ENCODE measurements at regions not wholly inside any gene's neighbourhood (a gene's known extent, or its start where the extent isn't known, plus 50 kb on each side); places are given as distances from the start of the nearest gene placed in this dataset.

DNA sequence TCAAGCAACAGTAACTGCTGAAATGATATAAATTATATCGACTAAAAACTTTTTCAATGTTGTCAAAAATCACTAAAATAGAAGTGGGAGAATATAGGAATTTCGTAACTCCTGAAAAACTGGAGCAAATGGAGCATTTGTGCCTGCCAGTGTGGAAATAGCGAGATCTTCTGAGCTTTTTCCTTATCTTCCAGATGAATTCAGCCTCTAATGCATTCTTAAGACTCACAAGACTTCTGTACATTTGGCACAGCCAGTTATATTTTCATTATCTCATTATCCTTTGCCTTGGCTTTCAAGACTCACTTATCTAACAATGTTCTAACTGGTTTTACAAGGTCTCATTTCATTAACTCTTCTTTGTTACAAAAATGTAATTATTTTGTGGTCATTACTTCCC lies 252.4 kb downstream of the GXYLT1 start:
- no peak for DNase-seq (ENCODE audit: low read depth)

DNA sequence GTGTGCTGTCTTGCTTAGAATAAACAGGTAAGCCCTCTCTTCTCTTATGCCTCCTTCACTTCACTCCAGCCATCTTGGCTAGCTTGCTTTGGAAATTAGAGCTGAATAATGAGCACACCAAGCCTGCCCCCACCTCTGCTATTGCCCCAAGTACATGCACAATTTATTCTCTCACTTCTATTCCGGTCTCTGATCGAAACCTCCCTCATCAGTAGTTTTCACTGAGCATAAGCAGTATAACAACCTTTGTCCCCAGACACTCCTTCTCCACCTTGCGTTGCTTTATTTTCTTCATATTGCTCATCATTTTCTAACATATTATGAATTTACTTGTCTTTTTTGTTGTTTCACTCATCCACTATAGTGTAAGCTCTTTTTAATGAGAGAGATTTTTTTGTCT lies 253.4 kb downstream of the GXYLT1 start:
- no peak for DNase-seq (ENCODE audit: low read depth)

DNA sequence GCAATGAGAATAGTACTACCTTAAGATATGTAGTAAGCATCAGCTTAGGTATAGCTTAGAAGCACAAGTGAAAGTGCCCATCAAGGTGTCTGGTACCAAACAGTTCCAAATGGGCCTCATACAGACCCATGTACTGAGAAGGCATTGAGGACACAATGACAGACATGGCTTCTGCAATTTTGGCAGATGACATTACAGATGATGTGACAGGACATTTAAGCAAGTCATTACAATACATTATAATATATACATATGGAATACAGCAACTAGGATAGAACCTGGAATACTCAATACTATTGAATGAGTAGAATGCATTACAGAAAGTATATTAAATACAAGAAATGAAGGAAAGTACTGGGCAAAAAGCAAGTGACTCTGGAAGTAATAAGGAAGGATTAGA lies 256.4 kb downstream of the GXYLT1 start:
- DNase-seq (ENCODE audit: low read depth), result no peak

DNA sequence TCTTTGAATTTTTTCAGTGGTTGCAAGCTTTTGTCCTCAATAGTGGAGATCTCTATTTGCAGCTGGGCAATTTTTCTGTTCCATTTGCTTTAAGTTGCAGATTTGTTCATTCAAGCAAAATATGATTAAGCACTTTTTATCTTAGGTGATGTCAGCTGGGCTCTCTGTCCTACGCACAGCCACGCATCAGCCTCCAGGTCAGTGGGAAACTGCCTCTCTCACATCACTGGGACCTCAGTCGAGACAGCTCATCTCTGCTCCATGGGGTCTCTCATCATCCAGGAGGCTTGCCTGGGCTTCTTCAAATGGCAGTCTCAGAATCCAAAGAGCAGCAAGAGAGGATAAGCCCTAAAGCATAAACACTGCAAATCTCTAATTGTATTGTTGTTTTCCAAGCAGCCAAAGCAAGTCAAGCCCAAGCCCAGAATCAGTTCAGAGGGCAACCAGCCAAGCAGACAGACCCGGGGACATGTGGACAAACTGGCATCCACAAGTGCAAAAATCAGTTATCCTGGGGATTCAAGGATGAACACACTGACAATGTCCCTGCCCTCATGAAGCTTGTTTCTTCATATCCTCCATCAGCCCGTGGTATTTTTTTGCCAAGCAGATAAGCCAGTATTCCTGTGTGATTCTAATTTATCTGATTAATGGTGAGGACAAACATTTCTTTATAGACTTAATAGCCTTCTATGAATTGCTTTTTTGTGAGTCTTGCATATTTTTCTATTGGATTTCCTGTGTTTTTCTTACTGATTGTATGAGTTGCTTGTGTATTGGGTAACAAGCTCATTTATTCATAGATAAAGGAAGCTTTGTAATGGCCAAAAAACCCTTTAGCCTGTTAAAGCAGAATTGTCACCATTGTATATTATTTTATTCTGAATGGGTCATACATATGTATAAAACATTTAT lies 262.5 kb downstream of the GXYLT1 start:
- DNase-seq (ENCODE audit: low read depth), result no peak

DNA sequence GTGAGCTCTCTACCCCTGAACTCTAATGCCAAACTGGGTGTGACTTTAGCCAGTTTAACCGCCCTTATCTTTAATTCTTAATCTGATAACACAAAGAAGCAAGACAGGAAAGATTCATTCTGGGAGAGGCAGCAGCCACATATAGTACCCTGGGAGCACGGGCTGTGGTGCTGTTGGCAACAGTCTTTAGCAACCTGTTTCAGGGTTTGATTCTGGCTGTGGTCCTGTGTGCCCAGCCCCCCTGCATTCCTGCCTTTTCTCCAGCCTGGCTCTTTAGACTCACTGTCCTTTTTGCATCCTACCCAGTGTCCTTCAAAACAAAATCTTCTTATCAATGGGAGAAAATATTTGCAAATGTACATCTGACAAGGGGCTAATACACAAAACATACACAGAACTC lies 275.2 kb downstream of the GXYLT1 start:
- DNase-seq (ENCODE audit: low read depth), result no peak

DNA sequence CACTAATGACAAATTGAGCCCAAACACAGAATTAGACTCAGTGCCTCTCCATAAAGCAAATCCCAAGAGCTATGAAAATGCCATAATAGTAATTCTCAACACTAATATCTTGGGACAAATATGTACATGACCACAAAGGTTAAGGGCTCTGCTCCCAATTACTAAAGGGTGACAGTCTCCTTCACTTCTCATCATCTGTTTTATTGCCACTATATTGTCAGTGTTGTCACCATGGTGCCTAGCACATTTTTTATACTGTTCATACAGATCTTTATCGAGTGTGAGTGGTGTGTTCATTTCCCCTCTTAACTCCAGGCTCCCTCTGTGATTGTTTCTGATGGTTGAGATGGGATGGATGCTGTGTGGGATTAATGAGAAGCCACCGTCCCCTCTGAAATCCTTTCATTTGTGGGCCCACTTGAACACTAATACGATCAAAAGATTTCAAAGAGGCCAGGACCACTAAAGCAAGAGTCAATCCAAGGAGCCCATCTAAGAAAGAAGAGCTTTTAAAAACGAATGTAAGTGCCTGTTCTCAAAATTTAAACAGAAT lies 277.7 kb downstream of the GXYLT1 start:
- DNase-seq (ENCODE audit: low read depth), result no peak

DNA sequence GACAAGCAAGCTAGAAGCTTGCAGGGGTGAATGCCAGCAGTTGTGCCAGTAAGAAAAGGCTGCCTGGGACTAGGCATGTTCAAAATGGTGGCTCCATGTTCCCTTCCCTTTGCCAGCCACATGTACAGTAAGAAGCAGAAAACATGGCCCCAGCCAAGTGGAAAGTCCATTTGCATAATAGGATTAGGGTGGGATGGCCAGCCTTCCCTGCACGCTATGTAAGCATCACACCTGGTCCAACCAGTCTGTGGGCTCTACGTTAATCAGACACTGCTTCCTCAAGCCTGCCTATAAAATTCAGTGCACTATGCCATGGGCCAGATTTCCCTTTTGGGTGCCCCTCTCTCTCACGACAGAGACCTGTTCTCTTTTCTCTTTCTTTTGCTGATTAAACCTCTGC lies 288.4 kb downstream of the GXYLT1 start:
- no peak for DNase-seq (ENCODE audit: low read depth)

DNA sequence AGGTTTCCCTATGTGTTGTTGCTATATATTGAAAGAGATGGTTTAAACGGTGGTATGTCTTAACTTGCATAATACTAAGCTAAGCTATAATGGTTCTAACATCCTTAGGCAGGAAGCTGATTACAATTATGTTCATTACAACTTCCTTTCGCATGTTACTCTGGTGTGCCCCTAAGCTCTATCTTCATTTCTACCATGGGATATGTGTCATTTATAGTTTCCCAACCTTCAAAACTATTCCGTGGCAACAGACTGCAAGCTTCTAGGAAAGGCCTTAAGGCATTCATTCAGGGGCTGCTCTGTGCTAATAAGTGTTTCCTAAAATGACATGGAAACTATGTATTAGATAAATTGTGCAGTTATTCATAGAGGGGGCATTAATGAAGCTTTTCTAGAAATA lies 294.6 kb downstream of the GXYLT1 start:
- DNase-seq (ENCODE audit: low read depth), result no peak

DNA sequence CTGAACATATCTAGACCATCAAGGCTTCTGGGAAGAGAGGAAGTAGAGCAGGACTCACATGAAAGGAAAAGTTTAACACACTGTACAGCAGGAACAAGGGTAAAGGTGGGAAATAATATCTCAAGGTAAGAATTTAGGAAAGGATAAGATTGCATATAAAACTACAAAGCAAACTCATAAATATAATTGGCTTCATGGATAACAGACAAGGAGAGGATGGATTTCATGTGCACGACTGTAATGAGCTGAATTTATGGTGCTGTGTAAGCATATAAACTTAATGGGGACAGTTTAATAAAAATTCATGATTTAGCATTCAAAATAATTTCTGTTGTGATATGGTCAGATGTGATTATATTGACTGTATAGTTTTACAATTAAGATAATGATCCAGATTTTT lies 298.0 kb downstream of the GXYLT1 start:
- no peak for DNase-seq (ENCODE audit: low read depth)

DNA sequence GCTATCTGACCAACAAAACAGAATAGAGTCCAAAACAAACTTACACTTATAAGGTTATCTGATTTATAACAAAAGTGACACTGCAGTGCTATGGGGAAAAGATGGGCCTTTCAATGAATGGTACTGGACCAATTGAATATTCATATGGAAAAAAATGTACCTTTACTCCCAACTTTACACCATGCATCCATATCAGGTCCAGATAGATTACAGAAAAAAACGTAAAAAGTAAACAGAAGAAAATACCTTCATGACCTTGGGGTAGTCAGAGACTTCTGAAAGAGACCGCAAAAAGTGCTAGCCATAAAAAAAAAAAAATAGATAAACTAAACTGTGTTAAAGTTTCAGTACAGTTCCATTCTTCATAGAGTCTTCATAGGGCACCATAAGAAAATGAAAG lies 308.3 kb downstream of the GXYLT1 start:
- DNase-seq (ENCODE audit: low read depth), result no peak

DNA sequence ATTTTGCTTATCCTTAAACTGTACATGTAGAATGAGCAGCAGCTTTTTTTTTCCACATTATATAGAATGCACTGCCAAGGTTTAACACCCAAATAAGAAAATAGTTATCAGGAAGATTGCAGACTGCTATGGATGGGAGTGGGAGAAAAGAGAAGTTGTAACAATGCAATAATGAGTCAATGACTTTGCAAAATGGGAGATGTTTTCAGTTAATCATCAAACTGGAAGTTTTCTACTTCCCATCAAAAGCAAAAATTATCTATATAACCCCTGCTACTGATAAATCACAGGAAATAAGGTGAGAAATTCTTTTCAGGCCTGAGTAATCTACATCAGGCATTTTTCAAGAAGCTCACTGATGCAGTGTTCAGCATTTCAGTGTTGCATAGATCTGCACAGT lies 309.1 kb downstream of the GXYLT1 start:
- DNase-seq (ENCODE audit: low read depth), result no peak

DNA sequence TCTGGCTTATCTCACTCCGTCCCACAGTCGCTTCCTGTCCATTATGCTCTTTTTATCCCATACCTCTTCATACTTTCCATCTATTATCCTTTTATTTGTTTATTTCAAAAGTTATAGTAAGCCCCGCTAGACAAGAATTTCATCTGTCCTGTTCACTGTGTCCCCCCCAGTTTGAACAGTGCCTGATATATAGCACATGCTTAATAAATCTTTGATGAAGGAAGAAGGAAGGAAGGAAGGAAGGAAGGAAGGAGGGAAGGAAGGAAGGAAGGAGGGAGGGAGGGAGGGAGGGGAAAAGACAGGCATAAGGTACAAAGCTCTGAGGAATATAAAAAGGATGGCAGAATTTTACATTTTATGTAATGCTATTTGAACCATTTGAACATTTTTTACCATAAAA lies 324.7 kb downstream of the GXYLT1 start:
- no peak for DNase-seq (ENCODE audit: low read depth)

DNA sequence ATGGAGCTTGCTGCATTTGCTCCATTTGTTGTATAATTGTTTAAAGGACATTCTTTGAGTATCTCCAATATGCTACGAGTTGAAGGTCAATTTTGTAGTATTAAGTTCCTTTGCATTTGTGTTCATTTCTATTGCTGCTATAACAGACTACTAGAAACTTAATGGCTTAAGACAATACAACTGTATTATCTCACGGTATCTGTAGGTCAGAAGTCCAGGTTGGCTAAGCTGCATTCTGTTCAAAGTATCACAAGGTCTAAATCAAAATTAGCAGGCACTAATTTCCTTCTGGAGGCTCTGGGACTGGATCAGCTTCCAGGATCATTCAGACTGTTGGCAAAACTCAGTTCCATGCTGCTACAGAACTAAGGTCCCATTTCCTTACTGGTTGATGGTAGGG lies 340.6 kb downstream of the GXYLT1 start:
- DNase-seq (ENCODE audit: low read depth), result no peak

DNA sequence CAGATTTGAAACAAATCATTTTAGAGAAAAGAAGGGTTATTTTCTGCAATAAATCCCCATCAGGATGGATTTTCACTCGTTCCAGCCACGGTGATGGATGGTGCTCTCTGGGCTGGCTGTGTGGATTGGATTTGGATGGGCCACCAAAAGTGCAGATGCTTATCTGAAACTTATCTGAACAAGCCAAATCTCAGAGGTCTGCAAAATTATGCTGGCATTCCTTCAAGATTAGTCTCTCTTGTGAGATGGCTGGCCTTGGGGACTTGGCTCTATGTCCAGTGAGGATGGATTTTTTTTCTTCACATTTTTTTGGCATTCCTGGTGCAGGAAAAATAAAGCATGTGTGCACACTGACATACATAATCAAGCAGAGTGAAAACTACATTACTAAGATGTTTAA lies 341.9 kb downstream of the GXYLT1 start:
- DNase-seq (ENCODE audit: low read depth), result no peak

DNA sequence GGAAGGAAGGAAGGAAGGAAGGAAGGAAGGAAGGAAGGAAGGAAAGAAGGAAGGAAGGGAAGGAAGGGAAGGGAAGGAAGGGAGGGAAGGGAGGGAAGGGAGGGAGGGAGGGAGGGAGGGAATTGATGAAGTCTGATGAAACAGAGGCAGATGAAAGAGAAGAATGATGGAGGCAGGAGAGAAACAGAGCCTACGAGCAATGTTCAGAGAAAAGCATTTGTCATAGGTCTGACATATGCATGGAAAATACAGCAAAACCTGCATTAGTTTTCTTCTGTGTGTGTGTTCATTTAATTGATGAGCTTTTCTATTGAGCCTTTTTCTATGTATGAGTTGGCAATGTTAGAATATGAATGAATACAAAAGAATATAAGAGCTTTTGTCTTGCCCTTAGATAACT lies 343.4 kb downstream of the GXYLT1 start:
- DNase-seq (ENCODE audit: low read depth), result no peak

DNA sequence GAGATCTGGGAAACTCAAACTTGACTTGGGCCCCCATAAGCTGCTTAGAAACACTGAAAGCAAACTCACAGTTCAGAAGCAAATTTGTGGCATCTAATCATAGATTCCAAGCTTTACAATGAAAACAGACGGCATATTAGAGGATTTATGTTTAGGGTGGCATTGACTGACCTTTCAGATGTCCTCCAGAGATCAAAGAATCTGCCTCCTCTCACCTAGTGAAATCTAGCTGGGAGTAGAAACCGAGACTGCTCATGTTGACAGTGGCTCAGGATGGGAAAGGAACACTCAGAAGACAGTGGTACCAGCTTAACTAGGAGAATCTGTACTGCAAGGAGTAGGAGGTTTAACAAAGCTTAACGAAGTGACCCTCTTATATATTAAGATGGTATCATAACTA lies 345.0 kb downstream of the GXYLT1 start:
- DNase-seq (ENCODE audit: low read depth), result no peak

DNA sequence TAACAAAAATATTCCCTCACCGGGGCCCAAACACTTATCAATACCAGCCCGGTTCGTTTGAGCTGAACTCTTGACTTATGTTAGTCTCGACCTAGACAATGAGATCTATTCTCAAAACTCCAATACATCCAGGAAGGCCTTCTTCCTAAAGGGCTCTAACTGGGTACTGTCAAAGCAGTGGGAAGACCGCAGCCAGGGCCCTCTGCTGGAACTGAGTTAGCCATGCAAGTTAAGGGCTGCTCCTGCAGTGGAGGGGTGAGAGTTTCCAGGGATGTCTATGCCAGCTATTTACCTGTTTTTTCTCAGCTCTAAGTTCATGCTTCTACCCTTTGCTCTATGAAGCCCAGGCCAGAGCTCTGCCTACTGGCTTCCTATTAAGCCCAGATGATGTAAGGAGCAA lies 348.8 kb downstream of the GXYLT1 start:
- no peak for DNase-seq (ENCODE audit: low read depth)

DNA sequence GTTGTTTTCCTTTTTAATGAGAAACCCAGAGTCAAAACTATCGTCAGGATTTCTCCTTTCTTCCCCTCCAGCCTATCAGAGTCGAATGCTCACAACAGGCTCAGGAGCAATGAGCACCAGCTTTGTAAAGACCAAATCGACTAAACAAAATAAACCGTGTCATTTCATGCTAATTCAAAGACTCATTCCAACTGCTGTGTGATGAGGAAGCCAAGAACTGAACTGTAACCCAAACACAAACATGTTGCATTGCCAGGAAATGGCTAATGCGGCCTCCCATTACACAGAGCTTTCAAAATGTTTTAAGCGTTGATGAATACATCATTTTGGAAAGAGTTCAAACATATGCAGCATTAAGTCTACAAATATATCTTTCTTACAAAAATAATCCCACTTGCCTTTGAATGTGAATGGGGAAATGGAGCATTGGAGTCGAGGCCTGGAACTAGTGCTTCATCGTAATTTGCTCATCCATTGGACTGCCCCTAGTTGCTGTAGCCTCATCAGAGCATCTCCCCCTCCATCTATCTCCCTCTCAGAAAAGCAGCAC lies 349.5 kb downstream of the GXYLT1 start:
- no peak for DNase-seq (ENCODE audit: low read depth)

DNA sequence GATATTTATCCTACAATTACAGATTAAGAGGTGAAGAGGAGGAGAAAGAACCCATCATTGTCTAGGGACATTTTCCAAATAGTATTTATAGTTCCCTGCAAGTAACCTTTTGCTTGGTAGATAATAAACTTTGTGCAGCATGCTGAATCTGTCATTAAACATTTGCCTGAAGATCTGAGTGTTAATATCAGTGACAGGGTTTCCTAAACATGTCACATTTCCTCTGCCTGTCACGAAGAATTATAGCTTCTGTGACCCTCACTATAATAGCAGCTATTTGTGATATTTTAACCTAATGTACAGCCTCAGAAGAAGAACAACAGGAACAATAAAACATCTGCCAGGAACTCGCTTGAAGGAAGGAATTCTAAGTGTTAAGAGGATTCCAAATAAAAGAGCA lies 350.3 kb downstream of the GXYLT1 start:
- no peak for DNase-seq (ENCODE audit: low read depth)

DNA sequence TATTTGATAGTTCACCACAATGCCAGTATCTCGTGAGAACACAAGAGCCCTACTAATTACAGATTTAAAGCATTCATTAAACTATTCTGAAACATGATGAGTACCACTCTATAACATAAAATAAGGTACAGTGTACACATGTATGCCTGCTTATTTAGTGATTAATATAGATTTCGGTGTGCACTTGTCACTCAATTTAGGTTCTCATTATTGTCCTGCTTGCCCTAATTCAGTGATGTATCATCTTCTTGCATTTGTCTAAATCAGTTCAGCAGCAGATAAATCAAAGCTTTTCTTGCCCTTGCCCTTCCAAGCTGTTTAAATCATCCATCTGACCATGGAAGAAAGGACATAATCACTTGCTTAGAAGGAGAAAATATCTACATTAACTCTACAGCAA lies 359.7 kb downstream of the GXYLT1 start:
- DNase-seq (ENCODE audit: low read depth), result no peak

DNA sequence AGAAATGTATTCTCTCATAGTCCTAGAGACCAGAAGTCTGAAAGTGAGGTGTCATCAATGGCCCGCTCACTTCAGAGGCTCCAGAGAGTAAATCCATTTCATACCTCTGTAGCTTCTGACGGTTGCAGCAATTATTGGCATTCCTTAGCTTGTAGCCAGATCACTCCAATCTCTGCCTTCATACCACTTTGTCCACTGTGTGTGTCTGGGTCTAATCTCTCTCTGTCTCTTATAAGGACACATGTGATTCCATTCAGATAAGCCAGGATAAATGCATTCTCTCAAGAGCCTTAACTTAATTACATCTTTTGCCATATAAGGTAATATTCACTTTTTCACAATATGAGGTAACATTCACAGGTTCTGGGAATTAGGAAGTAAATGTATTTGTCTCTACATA lies 365.7 kb downstream of the GXYLT1 start:
- no peak for DNase-seq (ENCODE audit: low read depth)

DNA sequence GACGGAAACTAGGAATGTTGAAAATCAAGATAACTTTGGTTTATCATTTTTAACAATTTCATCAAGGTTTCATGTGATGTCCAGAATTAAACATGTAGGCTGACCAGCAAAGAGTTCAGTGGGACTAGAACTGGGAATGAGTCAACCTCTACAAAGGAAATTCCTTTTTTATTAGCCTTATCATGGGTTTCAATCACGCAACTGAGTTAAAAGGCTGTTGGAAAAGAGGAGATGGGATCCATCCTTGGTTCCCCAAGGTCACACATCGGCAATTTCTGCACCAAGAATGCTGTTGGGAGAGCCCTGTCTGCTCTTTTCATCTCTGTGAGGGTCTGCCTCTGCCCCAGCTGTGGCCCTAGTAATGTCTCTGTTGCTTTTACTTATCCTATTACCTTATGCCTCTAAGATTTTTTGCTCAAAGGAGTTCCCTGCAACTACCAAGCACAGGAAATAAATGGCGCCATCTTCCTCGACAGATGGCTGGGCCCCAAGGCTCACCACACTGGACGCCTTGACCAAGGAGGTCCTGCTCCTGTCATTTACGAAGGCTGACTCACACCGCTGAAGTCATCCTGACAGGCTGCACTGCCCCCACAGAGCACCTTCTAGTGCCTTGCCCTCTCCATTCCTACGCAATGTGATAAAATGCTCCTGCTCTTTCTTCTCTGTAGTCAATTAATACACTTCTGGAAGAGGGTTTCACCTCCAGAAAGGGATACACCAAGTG lies 367.4 kb downstream of the GXYLT1 start:
- DNase-seq (ENCODE audit: low read depth), result no peak
